Tibial artery (tissue), 4 donors: ENCODE measurements at regions not wholly inside any gene's neighbourhood (a gene's known extent, or its start where the extent isn't known, plus 50 kb on each side); places are given as distances from the start of the nearest gene placed in this dataset.

Source experiments
- DNase-seq, 2 donors: peaks; one replicate each; pipeline ENCODE4 v3.0.0-alpha.2; 2019
- H3K27ac ChIP-seq, 2 donors: fragments of 200-600 bp; sonication (generic) in 1 of 2; 1 replicate in 1 of 2; 2 replicates in 1 of 2; pipeline ENCODE4 v1.5.1; 2018 to 2019; ENCODE audit warnings: mild to moderate bottlenecking in 1 of 2
- H3K27me3 ChIP-seq, 2 donors: fragments of 200-600 bp; sonication (generic) in 1 of 2; one replicate each; pipeline versions ENCODE4 v1.5.1 to v1.6.0; 2016 to 2019
- H3K36me3 ChIP-seq, 3 donors: fragments of 200-600 bp; sonication (generic) in 2 of 3; one replicate each; pipeline ENCODE4 v1.5.1; 2016 to 2019; ENCODE audit warnings: mild to moderate bottlenecking in 2 of 3
- H3K4me1 ChIP-seq, 4 donors: fragments of 200-600 bp; sonication (generic) in 2 of 4; 1 replicate in 3 of 4; 2 replicates in 1 of 4; pipeline ENCODE4 v1.5.1; 2016 to 2019
- H3K4me3 ChIP-seq, 2 donors: fragments of 200-600 bp; sonication (generic) in 1 of 2; 1 replicate in 1 of 2; 2 replicates in 1 of 2; pipeline ENCODE4 v1.5.1; 2018 to 2019; ENCODE audit warnings: mild to moderate bottlenecking in 2 of 2
- H3K9me3 ChIP-seq, 3 donors: fragments of 200-600 bp; sonication (generic) in 1 of 3; one replicate each; pipeline ENCODE4 v1.5.1; 2016 to 2019
- CTCF ChIP-seq, 2 experiments: fragments of 200-600 bp in 1 of 2; fragments of 450-650 bp in 1 of 2; IDR thresholded peaks; one replicate each; pipeline ENCODE4 v1.5.1; 2017 to 2019; ENCODE audit warnings: antibody characterized with exemption in 2 of 2, mild to moderate bottlenecking in 1 of 2, moderate library complexity in 1 of 2
- intact Hi-C: fragments of 100-400 bp; cut with DNase I; formaldehyde crosslinking; loops from one replicate; pipeline ENCODE4 v1.15.0; 2023; ENCODE audit warnings: low total_unique reads

GRCh38 chr13:90868321-90868920, 479.1 kb upstream of the MIR17HG start:
- DNase-seq: no peak
- intact Hi-C loops: no loop called here

GRCh38 chr13:90869580-90869979, 477.9 kb upstream of the MIR17HG start:
- H3K9me3 ChIP-seq: no peaks in the 10 kb centered on the region
- no peaks in the 10 kb centered on the region for H3K4me1 ChIP-seq
- intact Hi-C loops: no loop called here
- no peak for DNase-seq
- no peak overlapping the region for H3K27ac ChIP-seq
- no peak overlapping the region for H3K4me3 ChIP-seq
- no peak for TF ChIP-seq CTCF (IDR thresholded peaks at IDR 0.05)
- no peaks in the 10 kb centered on the region for H3K36me3 ChIP-seq
- no peaks in the 10 kb centered on the region for H3K27me3 ChIP-seq

More at GRCh38 chr13:90868321-90868920, 479.1 kb upstream of the MIR17HG start:
- no peak overlapping the region for H3K4me3 ChIP-seq
- no peaks in the 10 kb centered on the region for H3K9me3 ChIP-seq
- no peak overlapping the region for H3K27ac ChIP-seq
- no peaks in the 10 kb centered on the region for H3K27me3 ChIP-seq
- H3K36me3 ChIP-seq: no peaks in the 10 kb centered on the region
- H3K4me1 ChIP-seq: no peaks in the 10 kb centered on the region
- TF ChIP-seq CTCF (IDR thresholded peaks at IDR 0.05): peak; percentile 59 to 65

GRCh38 chr13:90872491-90873025, 474.9 kb upstream of the MIR17HG start:
- H3K4me3 ChIP-seq: no peak overlapping the region
- no peak for TF ChIP-seq CTCF (IDR thresholded peaks at IDR 0.05)
- H3K27ac ChIP-seq: no peak overlapping the region
- no peaks in the 10 kb centered on the region for H3K9me3 ChIP-seq
- H3K36me3 ChIP-seq: no peaks in the 10 kb centered on the region
- intact Hi-C loops: no loop called here
- H3K4me1 ChIP-seq: no peaks in the 10 kb centered on the region
- H3K27me3 ChIP-seq: peaks cover 0 to 3% of the 10 kb centered on the region in 2 donors
- DNase-seq: no peak

- no peak for TF ChIP-seq CTCF (IDR thresholded peaks at IDR 0.05)
- Histone ChIP-seq H3K27me3 (no peaks in the 10 kb centered on the region), H3K27ac (no peak overlapping the region), H3K36me3 (no peaks in the 10 kb centered on the region), H3K4me3 (no peak overlapping the region), H3K4me1 (no peaks in the 10 kb centered on the region), H3K9me3 (no peaks in the 10 kb centered on the region)
- intact Hi-C loops: no loop called here
- DNase-seq: no peak
Measured at GRCh38 chr13:90880790-90881189, 466.7 kb upstream of the MIR17HG start.

GRCh38 chr13:90882551-90882950, 464.9 kb upstream of the MIR17HG start:
- Histone ChIP-seq H3K27me3 (no peaks in the 10 kb centered on the region), H3K9me3 (no peaks in the 10 kb centered on the region), H3K27ac (no peak overlapping the region), H3K4me3 (no peak overlapping the region), H3K4me1 (no peaks in the 10 kb centered on the region), H3K36me3 (no peaks in the 10 kb centered on the region)
- intact Hi-C loops: no loop called here
- no peak for TF ChIP-seq CTCF (IDR thresholded peaks at IDR 0.05)
- DNase-seq: no peak
